K562 (cell line): ENCODE measurements at regions not wholly inside any gene's neighbourhood (a gene's known extent, or its start where the extent isn't known, plus 50 kb on each side); places are given as distances from the start of the nearest gene placed in this dataset.

Experiments used
- ATAC-seq: fragments of 200-7000 bp; cut with Tn5 transposase; 3 replicates; pipeline ENCODE4 v1.9.1; 2020; ENCODE audit warnings: moderate library complexity
- BruUV-seq: library from RNA; stranded (reverse); fragments of 400-500 nt; replicated peaks from 2 replicates; lab custom pipeline; 2021; lab: Mats Ljungman, UMichigan
- CTCF ChIA-PET: fragments of 300-600 bp; formaldehyde crosslinking; extraction: SDS; loops from one replicate; lab custom pipeline; 2021; ENCODE audit warnings: low intra/inter-chr PET ratio; lab: Yijun Ruan, JAX
- POLR2A ChIA-PET: fragments of 300-600, 350-650 bp; sonication (Branson Sonifier 250); formaldehyde crosslinking; extraction: SDS; loops from one replicate; lab custom pipeline; 2021; ENCODE audit warnings: antibody characterized with exemption, inconsistent platforms; lab: Yijun Ruan, JAX
- DNase-seq, 4 experiments: peaks; one replicate each; pipeline versions ENCODE4 v3.0.0 to v3.0.0-alpha.2; 2011 to 2018; ENCODE audit warnings: low spot score in 3 of 4, mixed read lengths in 3 of 4; ENCODE audit errors: extremely low read depth in 1 of 4
- FAIRE-seq: peaks from 2 replicates; lab custom pipeline; 2011; peaks lifted over from hg19 to GRCh38; lab: Jason Lieb, UNC
- H2AFZ ChIP-seq: 2 replicates; pipeline ENCODE4 v1.6.0; 2011; ENCODE audit warnings: low read depth, low read length, control low read depth, inconsistent platforms
- H3K27ac ChIP-seq: fragments of 200-600 bp; 3 replicates; pipeline ENCODE4 v1.8.0; 2011; ENCODE audit warnings: low read depth, mild to moderate bottlenecking, control low read depth, inconsistent platforms, low read length, moderate library complexity, mixed read lengths; ENCODE audit errors: extremely low read depth
- H3K27me3 ChIP-seq, 2 experiments: fragments of 300-600 bp in 1 of 2; 2 replicates in 1 of 2; 3 replicates in 1 of 2; pipeline versions ENCODE4 v1.6.0 to v1.8.0; 2011; ENCODE audit warnings: inconsistent platforms in 2 of 2, low read length in 2 of 2, mild to moderate bottlenecking in 1 of 2, mixed read lengths in 1 of 2, moderate library complexity in 1 of 2; ENCODE audit not compliant: control insufficient read depth in 2 of 2, insufficient read depth in 2 of 2
- H3K36me3 ChIP-seq: fragments of 300-600 bp; 3 replicates; pipeline ENCODE4 v1.8.0; 2011; ENCODE audit warnings: mild to moderate bottlenecking, low read length, inconsistent platforms; ENCODE audit not compliant: control insufficient read depth, insufficient read depth
- H3K4me1 ChIP-seq, 2 experiments: fragments of 200-600 bp in 1 of 2; replicated peaks in 1 of 2; 2 replicates in 1 of 2; 3 replicates in 1 of 2; pipeline versions ENCODE4 v1.5.1 to v1.8.0; 2011; ENCODE audit warnings: inconsistent platforms in 2 of 2, low read length in 2 of 2, mild to moderate bottlenecking in 1 of 2, mixed read lengths in 1 of 2, moderate library complexity in 1 of 2; ENCODE audit not compliant: control insufficient read depth in 2 of 2, insufficient read depth in 2 of 2
- H3K4me2 ChIP-seq: 2 replicates; pipeline ENCODE4 v1.6.1; 2011; ENCODE audit warnings: low read length, control low read depth, inconsistent platforms, mixed read lengths; ENCODE audit not compliant: insufficient read depth
- H3K4me3 ChIP-seq: fragments of 200-600 bp; sonication (generic), shearing (Covaris generic); 2 replicates; pipeline ENCODE4 v1.5.1; 2016; ENCODE audit warnings: control low read depth, inconsistent platforms
- H3K79me2 ChIP-seq: fragments of 200-600 bp; 3 replicates; pipeline ENCODE4 v1.8.0; 2011; ENCODE audit warnings: low read length, inconsistent platforms; ENCODE audit not compliant: control insufficient read depth, insufficient read depth
- H3K9ac ChIP-seq, 2 experiments: 2 replicates each; pipeline versions ENCODE4 v1.6.0 to v1.6.1; 2011; ENCODE audit warnings: low read depth in 2 of 2, low read length in 2 of 2, control low read depth in 1 of 2, inconsistent platforms in 1 of 2, mild to moderate bottlenecking in 1 of 2, mixed read lengths in 1 of 2; ENCODE audit not compliant: insufficient read depth in 1 of 2
- H3K9me1 ChIP-seq: one replicate; pipeline ENCODE4 v1.6.0; 2011; ENCODE audit warnings: inconsistent platforms, mild to moderate bottlenecking, low read length, moderate library complexity; ENCODE audit not compliant: control insufficient read depth, insufficient read depth
- H3K9me3 ChIP-seq: replicated peaks from 2 replicates; pipeline ENCODE4 v1.5.1; 2011; ENCODE audit warnings: low read depth, low read length, inconsistent platforms; ENCODE audit not compliant: control insufficient read depth, insufficient read depth
- H4K20me1 ChIP-seq: replicated peaks from 2 replicates; pipeline ENCODE4 v1.6.1; 2011; ENCODE audit warnings: low read length, inconsistent platforms, mixed read lengths; ENCODE audit not compliant: control insufficient read depth, insufficient read depth
- CREBBP ChIP-seq: IDR thresholded peaks from one replicate; pipeline ENCODE4 v1.6.1; 2012; ENCODE audit warnings: low read depth, mild to moderate bottlenecking, control low read depth, inconsistent platforms, low read length
- DNMT1 ChIP-seq: fragments of 450-650 bp; IDR thresholded peaks from 2 replicates; pipeline ENCODE4 v1.6.1; 2016; ENCODE audit warnings: antibody characterized with exemption, mild to moderate bottlenecking
- FIP1L1 ChIP-seq: fragments of 200-400 bp; formaldehyde crosslinking; IDR thresholded peaks from 2 replicates; pipeline ENCODE4 v1.6.1; 2018; ENCODE audit warnings: mild to moderate bottlenecking, low read depth, low read length; ENCODE audit not compliant: poor library complexity, severe bottlenecking
- MAFF ChIP-seq: IDR thresholded peaks from 2 replicates; pipeline ENCODE4 v1.6.1; 2012; ENCODE audit warnings: low read length, improper control_type of control experiment
- RBM25 ChIP-seq: fragments of 200-400 bp; formaldehyde crosslinking; IDR thresholded peaks from 2 replicates; pipeline ENCODE4 v1.6.1; 2018; ENCODE audit warnings: low read length, low read depth, moderate library complexity; ENCODE audit not compliant: severe bottlenecking
- ZC3H11A ChIP-seq: IDR thresholded peaks from 2 replicates; pipeline ENCODE4 v1.6.1; 2012; ENCODE audit warnings: low read depth, low read length, improper control_type of control experiment
- ZNF41 ChIP-seq: fragments of 250-450 bp; sonication (Bioruptor Pico); conservative IDR thresholded peaks from 2 replicates; pipeline ENCODE4 v1.4.0; 2020; ENCODE audit warnings: mild to moderate bottlenecking
- ZNF717 ChIP-seq: fragments of 250-450 bp; sonication (Bioruptor Pico); IDR thresholded peaks from 2 replicates; pipeline ENCODE4 v1.5.0; 2021
- WGBS: fragments of 100-300 bp; shearing (Covaris generic); methylation state at CpG from one replicate; pipeline ENCODE4 v1.1.6; 2016; ENCODE audit warnings: low coverage, mixed read lengths; ENCODE audit not compliant: insufficient coverage; ENCODE audit errors: missing lambda C conversion rate; 5-methylcytosine and 5-hydroxymethylcytosine counted together
- in situ Hi-C: fragments of 300-500 bp; cut with MboI; formaldehyde crosslinking; loops from 4 replicates; pipeline ENCODE4 v1.15.0; 2018; ENCODE audit warnings: inconsistent platforms, mixed read lengths
- intact Hi-C: fragments of 100-400 bp; cut with micrococcal nuclease; formaldehyde crosslinking; loops from 2 replicates; pipeline ENCODE4 v1.14.2; 2022
- TF ChIP-seq, protein P1 (sequence below): sonication (generic); formaldehyde crosslinking; IDR thresholded peaks from 2 replicates; pipeline ENCODE4 v1.8.1; 2023; ENCODE audit warnings: mild to moderate bottlenecking, missing genetic modification reagents, moderate library complexity
- TF ChIP-seq, protein P2 (sequence below): sonication (generic); formaldehyde crosslinking; IDR thresholded peaks from 2 replicates; pipeline ENCODE4 v1.8.0; 2022; ENCODE audit warnings: mild to moderate bottlenecking, missing genetic modification reagents
- TF ChIP-seq, protein P3 (sequence below), 2 experiments: fragments of 450-650 bp; IDR thresholded peaks; 2 replicates each; pipeline ENCODE4 v1.6.1; 2016

DNA sequence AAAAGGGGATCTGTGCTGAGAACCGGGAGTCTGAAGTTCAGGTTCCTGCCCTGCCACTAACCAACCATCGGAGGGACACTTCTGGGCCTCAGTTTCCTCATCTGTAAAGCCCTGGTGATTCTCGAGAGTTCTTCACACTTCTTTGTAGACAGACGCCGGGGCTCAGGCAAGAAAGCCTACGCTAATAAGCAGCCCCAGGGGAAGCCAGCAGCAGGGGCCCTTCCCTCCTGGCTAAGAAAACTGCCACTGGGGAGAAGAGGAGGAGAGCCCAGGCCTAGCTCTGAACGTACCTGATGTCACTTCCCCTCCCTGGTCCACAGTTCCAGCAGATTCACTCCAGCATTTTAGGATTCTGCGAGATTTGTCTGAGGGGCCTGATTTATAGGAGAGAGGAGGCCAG, 76.0 kb downstream of the CAMK2N1 start:
- FAIRE-seq = no peak
- POLR2A ChIA-PET = interaction anchor here (0.7 to 1.4 kb wide), 2 partner anchors 10 to 14 kb away, joined by 4 to 5 read pairs; no protein-coding TSS in a partner anchor
- in situ Hi-C loops (no loop called here), intact Hi-C loops (no loop called here)
- no peak overlapping the region for H3K9ac ChIP-seq
- no peaks in the 10 kb centered on the region for H3K9me3 ChIP-seq
- 0 out of 2 replicates have a peak, but pooled peaks cover 12% of the 10 kb centered on the region for H4K20me1 ChIP-seq
- H2AFZ ChIP-seq = no peak overlapping the region
- ATAC-seq = no peak
- H3K79me2 ChIP-seq = no peaks in the 10 kb centered on the region
- H3K4me1 ChIP-seq = no peaks in the 10 kb centered on the region
- no peaks in the 10 kb centered on the region for H3K36me3 ChIP-seq
- BruUV-seq = no TSS peak
- CTCF ChIA-PET = no interaction called here
- H3K4me2 ChIP-seq = no peak overlapping the region
- H3K27ac ChIP-seq = no peak overlapping the region
- H3K27me3 ChIP-seq = peaks cover 6 to 31% of the 10 kb centered on the region in 2 experiments
- no peak overlapping the region for H3K4me3 ChIP-seq
- 1% methylated on average over 7 of the region's 8 CpGs for WGBS
- DNase-seq = no peak
- TF ChIP-seq ZNF41 (CRISPR knock-in tag) = no peak
- TF ChIP-seq, protein P1, sequence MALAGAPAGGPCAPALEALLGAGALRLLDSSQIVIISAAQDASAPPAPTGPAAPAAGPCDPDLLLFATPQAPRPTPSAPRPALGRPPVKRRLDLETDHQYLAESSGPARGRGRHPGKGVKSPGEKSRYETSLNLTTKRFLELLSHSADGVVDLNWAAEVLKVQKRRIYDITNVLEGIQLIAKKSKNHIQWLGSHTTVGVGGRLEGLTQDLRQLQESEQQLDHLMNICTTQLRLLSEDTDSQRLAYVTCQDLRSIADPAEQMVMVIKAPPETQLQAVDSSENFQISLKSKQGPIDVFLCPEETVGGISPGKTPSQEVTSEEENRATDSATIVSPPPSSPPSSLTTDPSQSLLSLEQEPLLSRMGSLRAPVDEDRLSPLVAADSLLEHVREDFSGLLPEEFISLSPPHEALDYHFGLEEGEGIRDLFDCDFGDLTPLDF (CRISPR knock-in tag) = no peak
- TF ChIP-seq, protein P2, sequence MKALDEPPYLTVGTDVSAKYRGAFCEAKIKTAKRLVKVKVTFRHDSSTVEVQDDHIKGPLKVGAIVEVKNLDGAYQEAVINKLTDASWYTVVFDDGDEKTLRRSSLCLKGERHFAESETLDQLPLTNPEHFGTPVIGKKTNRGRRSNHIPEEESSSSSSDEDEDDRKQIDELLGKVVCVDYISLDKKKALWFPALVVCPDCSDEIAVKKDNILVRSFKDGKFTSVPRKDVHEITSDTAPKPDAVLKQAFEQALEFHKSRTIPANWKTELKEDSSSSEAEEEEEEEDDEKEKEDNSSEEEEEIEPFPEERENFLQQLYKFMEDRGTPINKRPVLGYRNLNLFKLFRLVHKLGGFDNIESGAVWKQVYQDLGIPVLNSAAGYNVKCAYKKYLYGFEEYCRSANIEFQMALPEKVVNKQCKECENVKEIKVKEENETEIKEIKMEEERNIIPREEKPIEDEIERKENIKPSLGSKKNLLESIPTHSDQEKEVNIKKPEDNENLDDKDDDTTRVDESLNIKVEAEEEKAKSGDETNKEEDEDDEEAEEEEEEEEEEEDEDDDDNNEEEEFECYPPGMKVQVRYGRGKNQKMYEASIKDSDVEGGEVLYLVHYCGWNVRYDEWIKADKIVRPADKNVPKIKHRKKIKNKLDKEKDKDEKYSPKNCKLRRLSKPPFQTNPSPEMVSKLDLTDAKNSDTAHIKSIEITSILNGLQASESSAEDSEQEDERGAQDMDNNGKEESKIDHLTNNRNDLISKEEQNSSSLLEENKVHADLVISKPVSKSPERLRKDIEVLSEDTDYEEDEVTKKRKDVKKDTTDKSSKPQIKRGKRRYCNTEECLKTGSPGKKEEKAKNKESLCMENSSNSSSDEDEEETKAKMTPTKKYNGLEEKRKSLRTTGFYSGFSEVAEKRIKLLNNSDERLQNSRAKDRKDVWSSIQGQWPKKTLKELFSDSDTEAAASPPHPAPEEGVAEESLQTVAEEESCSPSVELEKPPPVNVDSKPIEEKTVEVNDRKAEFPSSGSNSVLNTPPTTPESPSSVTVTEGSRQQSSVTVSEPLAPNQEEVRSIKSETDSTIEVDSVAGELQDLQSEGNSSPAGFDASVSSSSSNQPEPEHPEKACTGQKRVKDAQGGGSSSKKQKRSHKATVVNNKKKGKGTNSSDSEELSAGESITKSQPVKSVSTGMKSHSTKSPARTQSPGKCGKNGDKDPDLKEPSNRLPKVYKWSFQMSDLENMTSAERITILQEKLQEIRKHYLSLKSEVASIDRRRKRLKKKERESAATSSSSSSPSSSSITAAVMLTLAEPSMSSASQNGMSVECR (CRISPR knock-in tag) = no peak
- TF ChIP-seq RBM25 = no peak
- TF ChIP-seq ZC3H11A = no peak
- no peak for TF ChIP-seq CREBBP
- TF ChIP-seq ZNF717 (CRISPR knock-in tag) = no peak
- TF ChIP-seq, protein P3, sequence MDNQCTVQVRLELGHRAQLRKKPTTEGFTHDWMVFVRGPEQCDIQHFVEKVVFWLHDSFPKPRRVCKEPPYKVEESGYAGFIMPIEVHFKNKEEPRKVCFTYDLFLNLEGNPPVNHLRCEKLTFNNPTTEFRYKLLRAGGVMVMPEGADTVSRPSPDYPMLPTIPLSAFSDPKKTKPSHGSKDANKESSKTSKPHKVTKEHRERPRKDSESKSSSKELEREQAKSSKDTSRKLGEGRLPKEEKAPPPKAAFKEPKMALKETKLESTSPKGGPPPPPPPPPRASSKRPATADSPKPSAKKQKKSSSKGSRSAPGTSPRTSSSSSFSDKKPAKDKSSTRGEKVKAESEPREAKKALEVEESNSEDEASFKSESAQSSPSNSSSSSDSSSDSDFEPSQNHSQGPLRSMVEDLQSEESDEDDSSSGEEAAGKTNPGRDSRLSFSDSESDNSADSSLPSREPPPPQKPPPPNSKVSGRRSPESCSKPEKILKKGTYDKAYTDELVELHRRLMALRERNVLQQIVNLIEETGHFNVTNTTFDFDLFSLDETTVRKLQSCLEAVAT (IDR thresholded peaks at IDR 0.05) = no peak
- no peak for TF ChIP-seq FIP1L1
- no peak for TF ChIP-seq MAFF
- TF ChIP-seq DNMT1 = no peak
- no peaks in the 10 kb centered on the region for H3K9me1 ChIP-seq
